Liver (tissue), 8 donors: ENCODE measurements at regions not wholly inside any gene's neighbourhood (a gene's known extent, or its start where the extent isn't known, plus 50 kb on each side); places are given as distances from the start of the nearest gene placed in this dataset.

Source experiments
- DNase-seq: peaks from one replicate; pipeline ENCODE4 v3.0.0-alpha.2; 2017; ENCODE audit warnings: low spot score
- H3K27ac ChIP-seq, 2 donors: one replicate each; pipeline ENCODE4 v1.7.0; 2013; ENCODE audit warnings: inconsistent platforms in 2 of 2, low read length in 2 of 2, control low read depth in 1 of 2, low read depth in 1 of 2, mild to moderate bottlenecking in 1 of 2
- H3K27me3 ChIP-seq, 4 donors: one replicate each; pipeline versions ENCODE4 v1.6.1 to v1.7.0; 2013; ENCODE audit warnings: low read length in 3 of 4, inconsistent platforms in 1 of 4, mild to moderate bottlenecking in 1 of 4, moderate library complexity in 1 of 4; ENCODE audit not compliant: control insufficient read depth in 4 of 4, insufficient read depth in 4 of 4
- H3K36me3 ChIP-seq, 4 donors: one replicate each; pipeline versions ENCODE4 v1.6.1 to v1.7.0; 2013; ENCODE audit warnings: low read length in 3 of 4, mild to moderate bottlenecking in 3 of 4, low read depth in 1 of 4, moderate library complexity in 1 of 4; ENCODE audit not compliant: control insufficient read depth in 4 of 4, insufficient read depth in 3 of 4
- H3K4me1 ChIP-seq, 4 donors: one replicate each; pipeline versions ENCODE4 v1.6.1 to v1.7.0; 2013; ENCODE audit warnings: low read length in 3 of 4, mild to moderate bottlenecking in 3 of 4, moderate library complexity in 1 of 4; ENCODE audit not compliant: control insufficient read depth in 4 of 4, insufficient read depth in 4 of 4
- H3K4me3 ChIP-seq, 3 donors: one replicate each; pipeline versions ENCODE4 v1.6.1 to v1.7.0; 2013; ENCODE audit warnings: low read length in 3 of 3, control low read depth in 1 of 3, low read depth in 1 of 3, mild to moderate bottlenecking in 1 of 3
- H3K9ac ChIP-seq, 2 donors: one replicate each; pipeline ENCODE4 v1.7.0; 2013; ENCODE audit warnings: low read length in 2 of 2, mild to moderate bottlenecking in 2 of 2, moderate library complexity in 2 of 2, control low read depth in 1 of 2, low read depth in 1 of 2
- H3K9me3 ChIP-seq, 4 donors: one replicate each; pipeline versions ENCODE4 v1.6.1 to v1.7.0; 2013; ENCODE audit warnings: low read length in 3 of 4; ENCODE audit not compliant: control insufficient read depth in 4 of 4
- ATF3 ChIP-seq: IDR thresholded peaks from 2 replicates; pipeline ENCODE4 v1.6.1; 2016; ENCODE audit warnings: antibody characterized with exemption
- CTCF ChIP-seq: fragments of 150-350 bp; IDR thresholded peaks from 2 replicates; pipeline ENCODE4 v1.5.1; 2017; ENCODE audit warnings: improper control_type of control experiment, low read depth, low read length; ENCODE audit not compliant: missing input control
- EGR1 ChIP-seq, 2 donors: IDR thresholded peaks; 2 replicates each; pipeline ENCODE4 v1.6.1; 2016 to 2018; ENCODE audit warnings: antibody characterized with exemption in 2 of 2, low read depth in 2 of 2
- FOXA1 ChIP-seq: IDR thresholded peaks from 2 replicates; pipeline ENCODE4 v1.6.1; 2016; ENCODE audit warnings: antibody characterized with exemption
- FOXA2 ChIP-seq: IDR thresholded peaks from 2 replicates; pipeline ENCODE4 v1.6.1; 2016; ENCODE audit warnings: antibody characterized with exemption
- GABPA ChIP-seq, 2 donors: IDR thresholded peaks in 1 of 2; conservative IDR thresholded peaks in 1 of 2; 2 replicates each; pipeline ENCODE4 v1.6.1; 2016; ENCODE audit warnings: antibody characterized with exemption in 2 of 2, mild to moderate bottlenecking in 1 of 2, moderate library complexity in 1 of 2
- HNF4A ChIP-seq, 2 donors: conservative IDR thresholded peaks; 2 replicates each; pipeline ENCODE4 v1.6.1; 2016; ENCODE audit warnings: antibody characterized with exemption in 2 of 2, mild to moderate bottlenecking in 2 of 2
- HNF4G ChIP-seq: IDR thresholded peaks from 2 replicates; pipeline ENCODE4 v1.6.1; 2016; ENCODE audit warnings: antibody characterized with exemption
- JUND ChIP-seq, 2 donors: IDR thresholded peaks; 2 replicates each; pipeline ENCODE4 v1.6.1; 2016; ENCODE audit warnings: antibody characterized with exemption in 2 of 2
- NR2F2 ChIP-seq: IDR thresholded peaks from 2 replicates; pipeline ENCODE4 v1.6.1; 2016; ENCODE audit warnings: antibody characterized with exemption
- RAD21 ChIP-seq, 2 donors: IDR thresholded peaks; 2 replicates each; pipeline ENCODE4 v1.6.1; 2016; ENCODE audit warnings: antibody characterized with exemption in 2 of 2, mild to moderate bottlenecking in 2 of 2
- REST ChIP-seq: IDR thresholded peaks from 2 replicates; pipeline ENCODE4 v1.6.1; 2016; ENCODE audit warnings: antibody characterized with exemption, mild to moderate bottlenecking
- RXRA ChIP-seq, 2 donors: IDR thresholded peaks; 2 replicates each; pipeline ENCODE4 v1.6.1; 2017 to 2018; ENCODE audit warnings: antibody characterized with exemption in 2 of 2, mild to moderate bottlenecking in 1 of 2
- SP1 ChIP-seq: IDR thresholded peaks from 2 replicates; pipeline ENCODE4 v1.6.1; 2018; ENCODE audit warnings: antibody characterized with exemption, mild to moderate bottlenecking
- TAF1 ChIP-seq: conservative IDR thresholded peaks from 2 replicates; pipeline ENCODE4 v1.6.1; 2016; ENCODE audit warnings: antibody characterized with exemption, mild to moderate bottlenecking
- YY1 ChIP-seq: IDR thresholded peaks from 2 replicates; pipeline ENCODE4 v1.6.1; 2016; ENCODE audit warnings: antibody characterized with exemption, mild to moderate bottlenecking
- WGBS: extraction: QIAGEN DNeasy Blood & Tissue Kit; methylation state at CpG from one replicate; pipeline ENCODE4 v1.1.7; 2013; 5-methylcytosine and 5-hydroxymethylcytosine counted together
- TF ChIP-seq, protein P1 (sequence below): IDR thresholded peaks from 2 replicates; pipeline ENCODE4 v1.6.1; 2016; ENCODE audit warnings: antibody characterized with exemption
- TF ChIP-seq, protein P2 (sequence below): IDR thresholded peaks from 2 replicates; pipeline ENCODE4 v1.6.1; 2016; ENCODE audit warnings: antibody characterized with exemption
- donor health status: healthy.
- donor health status: healthy.
- donor health status: healthy.
- donor health status: healthy.
- donor health status: healthy.

DNA sequence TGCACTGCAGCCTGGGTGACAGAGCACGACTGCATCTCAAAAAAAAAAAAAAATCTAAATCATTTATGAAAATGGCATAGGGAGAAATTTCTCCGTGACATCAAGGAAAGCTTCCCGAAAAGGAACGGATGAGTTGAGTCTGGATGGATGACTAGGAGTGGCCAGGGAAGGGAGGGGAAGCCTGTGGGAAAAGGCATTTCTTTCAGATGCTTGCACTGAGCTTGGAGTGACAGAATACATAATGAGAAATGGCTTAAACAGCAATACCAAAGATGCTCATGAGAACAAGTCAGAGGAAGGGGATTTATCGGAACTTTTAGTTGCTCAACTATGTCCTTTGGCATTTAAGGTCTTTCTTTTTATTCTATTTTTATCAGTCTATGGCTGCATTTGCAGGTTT is 1369.2 kb upstream of the TMEM132C start:
- Histone ChIP-seq H3K9me3 (no peaks in the 10 kb centered on the region), H3K36me3 (no peaks in the 10 kb centered on the region), H3K4me1 (no peaks in the 10 kb centered on the region), H3K9ac (no peak overlapping the region), H3K27ac (no peak overlapping the region), H3K4me3 (no peak overlapping the region), H3K27me3 (peaks cover 0 to under 1% (median 0%) of the 10 kb centered on the region in 4 donors)
- 79% methylated on average over 5 of the region's 5 CpGs for WGBS
- no peak for DNase-seq
- TF ChIP-seq, protein P1, sequence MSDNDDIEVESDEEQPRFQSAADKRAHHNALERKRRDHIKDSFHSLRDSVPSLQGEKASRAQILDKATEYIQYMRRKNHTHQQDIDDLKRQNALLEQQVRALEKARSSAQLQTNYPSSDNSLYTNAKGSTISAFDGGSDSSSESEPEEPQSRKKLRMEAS, result no peak
- no peak for TF ChIP-seq HNF4A (conservative IDR thresholded peaks at IDR 0.05)
- no peak for TF ChIP-seq JUND (IDR thresholded peaks at IDR 0.05)
- no peak for TF ChIP-seq YY1
- TF ChIP-seq REST, result no peak
- no peak for TF ChIP-seq CTCF
- no peak for TF ChIP-seq NR2F2
- no peak for TF ChIP-seq SP1
- no peak for TF ChIP-seq FOXA1
- TF ChIP-seq HNF4G, result no peak
- TF ChIP-seq FOXA2, result no peak
- TF ChIP-seq RXRA (IDR thresholded peaks at IDR 0.05), result no peak
- no peak for TF ChIP-seq TAF1
- TF ChIP-seq GABPA (IDR thresholded peaks at IDR 0.05 in 1 of 2, conservative IDR thresholded peaks at IDR 0.05 in 1 of 2), result no peak
- TF ChIP-seq, protein P2, sequence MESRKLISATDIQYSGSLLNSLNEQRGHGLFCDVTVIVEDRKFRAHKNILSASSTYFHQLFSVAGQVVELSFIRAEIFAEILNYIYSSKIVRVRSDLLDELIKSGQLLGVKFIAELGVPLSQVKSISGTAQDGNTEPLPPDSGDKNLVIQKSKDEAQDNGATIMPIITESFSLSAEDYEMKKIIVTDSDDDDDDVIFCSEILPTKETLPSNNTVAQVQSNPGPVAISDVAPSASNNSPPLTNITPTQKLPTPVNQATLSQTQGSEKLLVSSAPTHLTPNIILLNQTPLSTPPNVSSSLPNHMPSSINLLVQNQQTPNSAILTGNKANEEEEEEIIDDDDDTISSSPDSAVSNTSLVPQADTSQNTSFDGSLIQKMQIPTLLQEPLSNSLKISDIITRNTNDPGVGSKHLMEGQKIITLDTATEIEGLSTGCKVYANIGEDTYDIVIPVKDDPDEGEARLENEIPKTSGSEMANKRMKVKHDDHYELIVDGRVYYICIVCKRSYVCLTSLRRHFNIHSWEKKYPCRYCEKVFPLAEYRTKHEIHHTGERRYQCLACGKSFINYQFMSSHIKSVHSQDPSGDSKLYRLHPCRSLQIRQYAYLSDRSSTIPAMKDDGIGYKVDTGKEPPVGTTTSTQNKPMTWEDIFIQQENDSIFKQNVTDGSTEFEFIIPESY, result no peak

- H3K27me3 ChIP-seq, result peaks cover 0 to 2% (median 0%) of the 10 kb centered on the region in 4 donors
- H3K27ac ChIP-seq, result no peak overlapping the region
- no peaks in the 10 kb centered on the region for H3K9me3 ChIP-seq
- DNase-seq, result no peak
- H3K9ac ChIP-seq, result no peak overlapping the region
- 67% methylated on average over 4 of the region's 4 CpGs for WGBS
- no peaks in the 10 kb centered on the region for H3K36me3 ChIP-seq
- TF ChIP-seq CTCF, result no peak
- no peak for TF ChIP-seq YY1
- no peak for TF ChIP-seq HNF4G
- no peak for TF ChIP-seq FOXA1
- TF ChIP-seq JUND (IDR thresholded peaks at IDR 0.05), result no peak
- TF ChIP-seq RAD21 (IDR thresholded peaks at IDR 0.05), result no peak
- TF ChIP-seq EGR1 (IDR thresholded peaks at IDR 0.05; ENCODE audit: low read depth in 2 of 2), result no peak
- no peak for TF ChIP-seq NR2F2
- no peak for TF ChIP-seq FOXA2
- TF ChIP-seq GABPA (IDR thresholded peaks at IDR 0.05 in 1 of 2, conservative IDR thresholded peaks at IDR 0.05 in 1 of 2), result no peak
- no peak for TF ChIP-seq RXRA (IDR thresholded peaks at IDR 0.05)
- no peak for TF ChIP-seq REST
- TF ChIP-seq SP1, result no peak
- no peak for TF ChIP-seq ATF3
- TF ChIP-seq TAF1, result no peak
- TF ChIP-seq HNF4A (conservative IDR thresholded peaks at IDR 0.05), result no peak
- no peak overlapping the region for H3K4me3 ChIP-seq
- no peaks in the 10 kb centered on the region for H3K4me1 ChIP-seq
Observed at GRCh38 chr12:126898562-126898961, 1368.4 kb upstream of the TMEM132C start.
